Breast epithelium (tissue), 3 donors: ENCODE measurements at regions not wholly inside any gene's neighbourhood (a gene's known extent, or its start where the extent isn't known, plus 50 kb on each side); places are given as distances from the start of the nearest gene placed in this dataset.

Source experiments
- CTCF ChIP-seq, 3 donors: fragments of 450-650 bp; IDR thresholded peaks; one replicate each; pipeline ENCODE4 v1.5.1; 2016 to 2017; ENCODE audit warnings: antibody characterized with exemption in 3 of 3, mild to moderate bottlenecking in 3 of 3, moderate library complexity in 3 of 3
- POLR2AphosphoS5 ChIP-seq, 3 donors: sonication (generic); formaldehyde crosslinking; IDR thresholded peaks; one replicate each; pipeline ENCODE4 v1.6.1; 2017; ENCODE audit warnings: antibody characterized with exemption in 3 of 3

GRCh38 chr12:126547905-126548304 is 1482.7 kb downstream of the AACS start:
- TF ChIP-seq CTCF (IDR thresholded peaks at IDR 0.05) (no peak), POLR2AphosphoS5 (IDR thresholded peaks at IDR 0.05) (no peak)
